K562 (cell line): ENCODE measurements at regions not wholly inside any gene's neighbourhood (a gene's known extent, or its start where the extent isn't known, plus 50 kb on each side); places are given as distances from the start of the nearest gene placed in this dataset.

Experiments
- CTCF ChIP-seq, 3 experiments: IDR thresholded peaks in 2 of 3; conservative IDR thresholded peaks in 1 of 3; 2 replicates each; pipeline ENCODE4 v1.5.1; 2011 to 2012; ENCODE audit warnings: low read length in 3 of 3, mild to moderate bottlenecking in 3 of 3, control low read depth in 2 of 3, improper control_type of control experiment in 1 of 3, inconsistent platforms in 1 of 3, low read depth in 1 of 3, mixed read lengths in 1 of 3, moderate library complexity in 1 of 3; ENCODE audit not compliant: insufficient read depth in 2 of 3
- DPF2 ChIP-seq: fragments of 450-650 bp; IDR thresholded peaks from 2 replicates; pipeline ENCODE4 v1.6.1; 2016
- HDAC1 ChIP-seq, 2 experiments: fragments of 450-650 bp; IDR thresholded peaks; 2 replicates each; pipeline ENCODE4 v1.6.1; 2016 to 2017; ENCODE audit warnings: inconsistent platforms in 1 of 2, mild to moderate bottlenecking in 1 of 2, moderate library complexity in 1 of 2
- HDAC8 ChIP-seq: fragments of 450-650 bp; IDR thresholded peaks from 2 replicates; pipeline ENCODE4 v1.6.1; 2016; ENCODE audit warnings: mild to moderate bottlenecking, missing genetic modification characterization, moderate library complexity, missing compliant biosample characterization
- JUND ChIP-seq, 2 experiments: IDR thresholded peaks; 2 replicates in 1 of 2; 3 replicates in 1 of 2; pipeline ENCODE4 v1.6.1; 2011; ENCODE audit warnings: borderline replicate concordance in 2 of 2, low read depth in 2 of 2, low read length in 2 of 2, improper control_type of control experiment in 1 of 2, missing biosample characterization in 1 of 2, missing genetic modification characterization in 1 of 2, missing genetic modification reagents in 1 of 2
- LCOR ChIP-seq: sonication (generic); formaldehyde crosslinking; IDR thresholded peaks from 2 replicates; pipeline ENCODE4 v1.8.0; 2022; ENCODE audit warnings: mild to moderate bottlenecking, missing genetic modification reagents
- MAFF ChIP-seq: IDR thresholded peaks from 2 replicates; pipeline ENCODE4 v1.6.1; 2012; ENCODE audit warnings: low read length, improper control_type of control experiment
- MEF2D ChIP-seq: conservative IDR thresholded peaks from 2 replicates; pipeline ENCODE4 v1.6.1; 2016; ENCODE audit warnings: low read depth, missing genetic modification characterization, missing compliant biosample characterization
- NFIC ChIP-seq: fragments of 450-650 bp; IDR thresholded peaks from 2 replicates; pipeline ENCODE4 v1.6.1; 2017; ENCODE audit warnings: mild to moderate bottlenecking, inconsistent platforms
- NKRF ChIP-seq: fragments of 450-650 bp; IDR thresholded peaks from 2 replicates; pipeline ENCODE4 v1.6.1; 2016; ENCODE audit warnings: borderline replicate concordance
- PREB ChIP-seq: sonication (generic); formaldehyde crosslinking; IDR thresholded peaks from 2 replicates; pipeline ENCODE4 v1.8.1; 2023; ENCODE audit warnings: mild to moderate bottlenecking, missing genetic modification reagents
- RFX5 ChIP-seq: IDR thresholded peaks from 2 replicates; pipeline ENCODE4 v1.6.1; 2011; ENCODE audit warnings: low read depth, mild to moderate bottlenecking, improper control_type of control experiment, low read length
- RNF2 ChIP-seq: sonication (generic); IDR thresholded peaks from 2 replicates; pipeline ENCODE4 v1.6.1; 2016
- SETDB1 ChIP-seq: IDR thresholded peaks from one replicate; pipeline ENCODE4 v1.6.1; 2012; ENCODE audit warnings: low read length, control low read depth, inconsistent platforms
- SMAD2 ChIP-seq: fragments of 150-350 bp; IDR thresholded peaks from 2 replicates; pipeline ENCODE4 v1.6.1; 2014; ENCODE audit warnings: low read depth, mild to moderate bottlenecking, low read length
- SRF ChIP-seq, 2 experiments: fragments of 250-450, 450-650 bp in 1 of 2; sonication (Bioruptor Pico) in 1 of 2; sonication (generic) in 1 of 2; formaldehyde crosslinking; IDR thresholded peaks; 2 replicates each; pipeline versions ENCODE4 v1.5.0 to v1.5.1; 2020 to 2022; ENCODE audit warnings: mild to moderate bottlenecking in 1 of 2, missing genetic modification reagents in 1 of 2
- ZNF41 ChIP-seq: fragments of 250-450 bp; sonication (Bioruptor Pico); conservative IDR thresholded peaks from 2 replicates; pipeline ENCODE4 v1.4.0; 2020; ENCODE audit warnings: mild to moderate bottlenecking
- TF ChIP-seq, protein P1 (sequence below): fragments of 450-650 bp; formaldehyde crosslinking; conservative IDR thresholded peaks from 2 replicates; pipeline ENCODE4 v1.4.0; 2022; ENCODE audit warnings: mild to moderate bottlenecking, missing genetic modification characterization
- TF ChIP-seq, protein P2 (sequence below): IDR thresholded peaks from 2 replicates; pipeline ENCODE4 v1.6.1; 2016; ENCODE audit warnings: missing genetic modification characterization, missing compliant biosample characterization

- TF ChIP-seq NKRF = no peak
- TF ChIP-seq NFIC = no peak
- no peak for TF ChIP-seq HDAC8 (tag)
- no peak for TF ChIP-seq RFX5
- no peak for TF ChIP-seq MAFF
- TF ChIP-seq RNF2 = peak; percentile 81; the same call in 1 of the 2 replicates
- no peak for TF ChIP-seq SETDB1
- TF ChIP-seq MEF2D (tag) = no peak
- TF ChIP-seq JUND (IDR thresholded peaks at IDR 0.05; ENCODE audit: borderline replicate concordance, low read depth, low read length) = peak; percentile 52; the same call in 1 of the 2 replicates
- TF ChIP-seq JUND (tag; IDR thresholded peaks at IDR 0.05; ENCODE audit: borderline replicate concordance, low read depth, low read length) = no peak; the same call in 2 of the 3 replicates
- TF ChIP-seq, protein P1, sequence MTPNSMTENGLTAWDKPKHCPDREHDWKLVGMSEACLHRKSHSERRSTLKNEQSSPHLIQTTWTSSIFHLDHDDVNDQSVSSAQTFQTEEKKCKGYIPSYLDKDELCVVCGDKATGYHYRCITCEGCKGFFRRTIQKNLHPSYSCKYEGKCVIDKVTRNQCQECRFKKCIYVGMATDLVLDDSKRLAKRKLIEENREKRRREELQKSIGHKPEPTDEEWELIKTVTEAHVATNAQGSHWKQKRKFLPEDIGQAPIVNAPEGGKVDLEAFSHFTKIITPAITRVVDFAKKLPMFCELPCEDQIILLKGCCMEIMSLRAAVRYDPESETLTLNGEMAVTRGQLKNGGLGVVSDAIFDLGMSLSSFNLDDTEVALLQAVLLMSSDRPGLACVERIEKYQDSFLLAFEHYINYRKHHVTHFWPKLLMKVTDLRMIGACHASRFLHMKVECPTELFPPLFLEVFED (CRISPR knock-in tag) = no peak
- no peak for TF ChIP-seq HDAC1 (IDR thresholded peaks at IDR 0.05)
- no peak for TF ChIP-seq LCOR (CRISPR knock-in tag)
- TF ChIP-seq CTCF (IDR thresholded peaks at IDR 0.05 in 2 of 3, conservative IDR thresholded peaks at IDR 0.05 in 1 of 3; ENCODE audit: insufficient read depth in 2 of 3, low read depth in 1 of 3, low read length in 3 of 3) = no peak
- no peak for TF ChIP-seq SMAD2
- no peak for TF ChIP-seq SRF (CRISPR knock-in tag; IDR thresholded peaks at IDR 0.05)
- TF ChIP-seq, protein P2, sequence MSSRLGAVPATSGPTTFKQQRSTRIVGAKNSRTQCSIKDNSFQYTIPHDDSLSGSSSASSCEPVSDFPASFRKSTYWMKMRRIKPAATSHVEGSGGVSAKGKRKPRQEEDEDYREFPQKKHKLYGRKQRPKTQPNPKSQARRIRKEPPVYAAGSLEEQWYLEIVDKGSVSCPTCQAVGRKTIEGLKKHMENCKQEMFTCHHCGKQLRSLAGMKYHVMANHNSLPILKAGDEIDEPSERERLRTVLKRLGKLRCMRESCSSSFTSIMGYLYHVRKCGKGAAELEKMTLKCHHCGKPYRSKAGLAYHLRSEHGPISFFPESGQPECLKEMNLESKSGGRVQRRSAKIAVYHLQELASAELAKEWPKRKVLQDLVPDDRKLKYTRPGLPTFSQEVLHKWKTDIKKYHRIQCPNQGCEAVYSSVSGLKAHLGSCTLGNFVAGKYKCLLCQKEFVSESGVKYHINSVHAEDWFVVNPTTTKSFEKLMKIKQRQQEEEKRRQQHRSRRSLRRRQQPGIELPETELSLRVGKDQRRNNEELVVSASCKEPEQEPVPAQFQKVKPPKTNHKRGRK (tag) = no peak
- no peak for TF ChIP-seq ZNF41 (CRISPR knock-in tag)
- TF ChIP-seq DPF2 = peak; percentile 59; the same call in 1 of the 2 replicates
- no peak for TF ChIP-seq PREB (CRISPR knock-in tag)
Observed at GRCh38 chr3:171980578-171981270, 58.7 kb upstream of the FNDC3B start (continued).
